ENCODE measurements at regions not wholly inside any gene's neighbourhood (a gene's known extent, or its start where the extent isn't known, plus 50 kb on each side); places are given as distances from the start of the nearest gene placed in this dataset.

DNA sequence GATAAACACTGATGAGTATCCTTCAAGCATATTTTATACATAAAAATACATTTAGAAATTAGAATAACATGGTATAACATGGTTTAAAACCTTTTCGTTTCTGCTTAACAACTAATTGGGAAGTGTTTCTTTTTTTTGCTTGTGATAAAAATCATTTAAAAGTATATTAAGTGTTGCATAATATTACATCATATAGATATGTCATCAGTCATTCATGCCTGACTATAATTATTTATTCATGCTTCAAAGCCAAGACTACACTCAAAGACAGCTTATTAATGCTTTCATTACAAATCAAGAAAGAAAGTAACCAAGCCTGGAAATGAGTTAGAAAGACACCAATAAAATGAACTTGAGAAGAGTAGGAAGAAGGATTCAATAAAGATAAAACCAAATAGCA is 136.6 kb upstream of the TP63 start:
- ChIA-PET POLR2A (interaction anchor here (1.0 kb wide), 1 partner anchor 16 kb away, joined by 3 read pairs; no protein-coding TSS in a partner anchor), CTCF (ENCODE audit: unreplicated experiment) (no interaction called here)
- TF ChIP-seq, protein P1, sequence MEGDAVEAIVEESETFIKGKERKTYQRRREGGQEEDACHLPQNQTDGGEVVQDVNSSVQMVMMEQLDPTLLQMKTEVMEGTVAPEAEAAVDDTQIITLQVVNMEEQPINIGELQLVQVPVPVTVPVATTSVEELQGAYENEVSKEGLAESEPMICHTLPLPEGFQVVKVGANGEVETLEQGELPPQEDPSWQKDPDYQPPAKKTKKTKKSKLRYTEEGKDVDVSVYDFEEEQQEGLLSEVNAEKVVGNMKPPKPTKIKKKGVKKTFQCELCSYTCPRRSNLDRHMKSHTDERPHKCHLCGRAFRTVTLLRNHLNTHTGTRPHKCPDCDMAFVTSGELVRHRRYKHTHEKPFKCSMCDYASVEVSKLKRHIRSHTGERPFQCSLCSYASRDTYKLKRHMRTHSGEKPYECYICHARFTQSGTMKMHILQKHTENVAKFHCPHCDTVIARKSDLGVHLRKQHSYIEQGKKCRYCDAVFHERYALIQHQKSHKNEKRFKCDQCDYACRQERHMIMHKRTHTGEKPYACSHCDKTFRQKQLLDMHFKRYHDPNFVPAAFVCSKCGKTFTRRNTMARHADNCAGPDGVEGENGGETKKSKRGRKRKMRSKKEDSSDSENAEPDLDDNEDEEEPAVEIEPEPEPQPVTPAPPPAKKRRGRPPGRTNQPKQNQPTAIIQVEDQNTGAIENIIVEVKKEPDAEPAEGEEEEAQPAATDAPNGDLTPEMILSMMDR (conservative IDR thresholded peaks at IDR 0.05; ENCODE audit: low read length) = no peak
- no peak for TF ChIP-seq EZH2phosphoT487 (IDR thresholded peaks at IDR 0.05; ENCODE audit: borderline replicate concordance, low read depth, low read length)
- intact Hi-C loops (cut with micrococcal nuclease; ENCODE audit: unreplicated experiment) = no loop called here
- no peak overlapping the region for H3K4me2 ChIP-seq (ENCODE audit: low read length)
- no peaks in the 10 kb centered on the region for H3K4me1 ChIP-seq (ENCODE audit: insufficient read depth, low read length, poor library complexity, severe bottlenecking)
- H3K27ac ChIP-seq (ENCODE audit: low read depth, low read length, poor library complexity, severe bottlenecking) = no peak overlapping the region
- no peak overlapping the region for H2AFZ ChIP-seq (ENCODE audit: low read length)
- H4K20me1 ChIP-seq (ENCODE audit: insufficient read depth, low read length) = no peaks in the 10 kb centered on the region
- no peak overlapping the region for H3K4me3 ChIP-seq (ENCODE audit: low read depth, low read length, poor library complexity, severe bottlenecking)
- no peaks in the 10 kb centered on the region for H3K9me3 ChIP-seq (ENCODE audit: low read length)
- no peak for DNase-seq (ENCODE audit: low spot score)
- H3K36me3 ChIP-seq (ENCODE audit: insufficient read depth, low read length) = no peaks in the 10 kb centered on the region
- no peaks in the 10 kb centered on the region for H3K9me2 ChIP-seq (ENCODE audit: insufficient read depth, low read length)
- no TSS peak for BruUV-seq (replicated peaks)
- no peaks in the 10 kb centered on the region for H3K79me2 ChIP-seq (ENCODE audit: insufficient read depth, low read depth, low read length)

DNA sequence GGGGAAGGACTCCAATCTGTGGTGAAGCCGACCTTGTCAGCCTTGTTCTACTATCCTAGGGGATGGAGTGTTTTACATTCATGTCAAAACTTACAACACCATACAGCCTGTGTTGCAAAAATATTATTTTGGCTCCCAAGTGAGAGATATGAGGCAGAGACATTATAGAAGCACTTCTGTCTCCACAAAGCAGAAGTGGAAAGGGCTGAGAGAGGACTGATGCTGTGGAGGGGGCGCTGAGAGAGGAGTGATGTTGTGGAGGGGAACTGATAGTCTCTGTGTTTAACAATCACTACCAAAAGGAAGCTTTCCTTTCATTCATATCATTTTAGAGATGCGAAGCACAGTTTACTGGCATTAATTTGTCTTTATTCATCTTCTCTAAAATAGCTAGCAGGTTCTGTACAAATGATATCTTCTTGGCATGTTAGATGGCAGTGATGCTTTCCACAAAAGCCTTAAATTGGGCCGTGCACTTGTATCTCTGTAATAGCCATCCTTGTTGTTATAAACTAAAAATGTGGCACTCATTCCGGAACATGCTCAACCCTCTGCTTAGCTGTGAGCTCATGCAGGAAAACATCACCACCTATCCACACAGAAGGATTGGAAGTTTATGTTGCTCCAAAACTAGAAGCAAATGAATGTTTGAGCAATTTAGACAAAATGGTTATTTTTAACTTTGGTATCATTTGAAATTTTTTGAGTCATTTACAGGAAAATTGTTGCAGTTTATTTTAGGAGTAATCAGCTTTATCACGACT is 134.6 kb upstream of the TP63 start:
- no peaks in the 10 kb centered on the region for H3K79me2 ChIP-seq (ENCODE audit: insufficient read depth, low read depth, low read length)
- intact Hi-C loops (cut with micrococcal nuclease; ENCODE audit: unreplicated experiment) = no loop called here
- H4K20me1 ChIP-seq (ENCODE audit: insufficient read depth, low read length) = no peaks in the 10 kb centered on the region
- DNase-seq (ENCODE audit: low spot score) = no peak
- H3K4me2 ChIP-seq (ENCODE audit: low read length) = no peak overlapping the region
- no peaks in the 10 kb centered on the region for H3K9me2 ChIP-seq (ENCODE audit: insufficient read depth, low read length)
- H3K4me1 ChIP-seq (ENCODE audit: insufficient read depth, low read length, poor library complexity, severe bottlenecking) = no peaks in the 10 kb centered on the region
- TF ChIP-seq, protein P1 (conservative IDR thresholded peaks at IDR 0.05; ENCODE audit: low read length) = no peak
- TF ChIP-seq EZH2phosphoT487 (IDR thresholded peaks at IDR 0.05; ENCODE audit: borderline replicate concordance, low read depth, low read length) = no peak
- no peak overlapping the region for H3K27ac ChIP-seq (ENCODE audit: low read depth, low read length, poor library complexity, severe bottlenecking)
- ChIA-PET CTCF (ENCODE audit: unreplicated experiment) (no interaction called here), POLR2A (interaction anchor here (0.6 kb wide), 1 partner anchor 172 kb away, joined by 4 read pairs; no protein-coding TSS in a partner anchor)
- no TSS peak for BruUV-seq (replicated peaks)
- H3K9me3 ChIP-seq (ENCODE audit: low read length) = no peaks in the 10 kb centered on the region
- H3K4me3 ChIP-seq (ENCODE audit: low read depth, low read length, poor library complexity, severe bottlenecking) = no peak overlapping the region
- no peaks in the 10 kb centered on the region for H3K36me3 ChIP-seq (ENCODE audit: insufficient read depth, low read length)
- no peak overlapping the region for H2AFZ ChIP-seq (ENCODE audit: low read length)

DNA sequence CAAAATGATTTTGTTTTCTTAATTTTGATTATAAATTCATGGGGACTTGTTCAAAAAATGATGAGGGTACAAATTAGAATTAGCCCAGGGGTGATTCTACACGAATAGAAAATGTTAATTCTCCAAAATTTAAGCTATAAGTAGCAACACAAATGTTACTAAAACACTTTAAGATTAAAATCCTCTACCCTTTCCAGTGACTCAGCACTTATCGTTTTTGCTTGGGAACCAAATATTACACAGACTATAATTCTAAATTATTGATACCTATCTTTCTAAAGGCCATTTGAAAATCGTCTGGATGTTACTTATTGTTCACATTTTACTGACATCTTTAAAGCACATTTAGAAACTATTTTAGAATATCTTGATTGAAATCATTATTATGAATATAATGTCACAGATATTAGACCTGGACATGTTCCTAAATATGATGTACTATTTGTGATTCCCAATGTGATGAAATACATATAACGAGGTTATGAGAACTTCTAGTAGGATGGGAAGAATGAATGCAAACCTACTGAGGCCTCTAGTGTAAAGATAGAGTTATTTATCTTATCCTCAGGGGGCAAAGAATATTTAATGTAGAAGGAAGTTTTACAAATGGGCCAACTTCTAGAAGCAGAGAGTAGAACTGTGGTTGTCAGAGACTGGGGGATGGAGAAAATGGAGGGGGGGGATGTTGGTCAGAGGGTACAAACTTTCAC is 132.0 kb upstream of the TP63 start:
- H3K4me3 ChIP-seq (ENCODE audit: low read depth, low read length, poor library complexity, severe bottlenecking) = no peak overlapping the region
- intact Hi-C loops (cut with micrococcal nuclease; ENCODE audit: unreplicated experiment) = no loop called here
- no peaks in the 10 kb centered on the region for H4K20me1 ChIP-seq (ENCODE audit: insufficient read depth, low read length)
- ChIA-PET POLR2A (no interaction called here), CTCF (ENCODE audit: unreplicated experiment) (no interaction called here)
- no peak for TF ChIP-seq EZH2phosphoT487 (IDR thresholded peaks at IDR 0.05; ENCODE audit: borderline replicate concordance, low read depth, low read length)
- TF ChIP-seq, protein P1 (conservative IDR thresholded peaks at IDR 0.05; ENCODE audit: low read length) = no peak
- no peak overlapping the region for H2AFZ ChIP-seq (ENCODE audit: low read length)
- no peak for DNase-seq (ENCODE audit: low spot score)
- H3K4me2 ChIP-seq (ENCODE audit: low read length) = no peak overlapping the region
- no TSS peak for BruUV-seq (replicated peaks)
- no peaks in the 10 kb centered on the region for H3K9me2 ChIP-seq (ENCODE audit: insufficient read depth, low read length)
- no peaks in the 10 kb centered on the region for H3K79me2 ChIP-seq (ENCODE audit: insufficient read depth, low read depth, low read length)
- no peaks in the 10 kb centered on the region for H3K9me3 ChIP-seq (ENCODE audit: low read length)
- H3K27ac ChIP-seq (ENCODE audit: low read depth, low read length, poor library complexity, severe bottlenecking) = no peak overlapping the region
- H3K36me3 ChIP-seq (ENCODE audit: insufficient read depth, low read length) = no peaks in the 10 kb centered on the region
- H3K4me1 ChIP-seq (ENCODE audit: insufficient read depth, low read length, poor library complexity, severe bottlenecking) = no peaks in the 10 kb centered on the region

All from OCI-LY7 (cell line).